Endothelial cell of umbilical vein (primary cell): ENCODE measurements at regions not wholly inside any gene's neighbourhood (a gene's known extent, or its start where the extent isn't known, plus 50 kb on each side); places are given as distances from the start of the nearest gene placed in this dataset.

Experiments used
- BruUV-seq: library from RNA; stranded (reverse); fragments of 400-500 nt; replicated peaks from 2 replicates; lab custom pipeline; 2021; lab: Mats Ljungman, UMichigan
- CTCF ChIA-PET: fragments of 300-600, 350-600 bp; sonication (Branson Sonifier 250); formaldehyde crosslinking; loops from one replicate; lab custom pipeline; 2021; ENCODE audit warnings: antibody characterized with exemption, inconsistent platforms; lab: Charles Lee
- POLR2A ChIA-PET: fragments of 300-600, 350-600 bp; sonication (Branson Sonifier 250); formaldehyde crosslinking; loops from one replicate; lab custom pipeline; 2021; ENCODE audit warnings: antibody characterized with exemption, inconsistent platforms; lab: Charles Lee
- DNase-seq: peaks from one replicate; pipeline ENCODE4 v3.0.0-alpha.2; 2011; ENCODE audit warnings: low read depth, low spot score
- FAIRE-seq: peaks from 2 replicates; lab custom pipeline; 2011; peaks lifted over from hg19 to GRCh38; lab: Jason Lieb, UNC
- H2AFZ ChIP-seq: 2 replicates; pipeline ENCODE4 v1.6.0; 2012; ENCODE audit warnings: low read depth, low read length, control low read depth, inconsistent platforms
- H3K27ac ChIP-seq: 2 replicates; pipeline ENCODE4 v1.5.1; 2011; ENCODE audit warnings: low read depth, mild to moderate bottlenecking, control low read depth, low read length, moderate library complexity; ENCODE audit not compliant: insufficient read depth
- H3K27me3 ChIP-seq, 2 experiments: 2 replicates each; pipeline versions ENCODE4 v1.6.0 to v1.6.1; 2011; ENCODE audit warnings: low read length in 2 of 2, mixed read lengths in 1 of 2; ENCODE audit not compliant: control insufficient read depth in 2 of 2, insufficient read depth in 2 of 2
- H3K36me3 ChIP-seq, 2 experiments: 2 replicates in 1 of 2; 3 replicates in 1 of 2; pipeline ENCODE4 v1.5.1; 2011; ENCODE audit warnings: low read length in 2 of 2, mild to moderate bottlenecking in 1 of 2, moderate library complexity in 1 of 2; ENCODE audit not compliant: control insufficient read depth in 2 of 2, insufficient read depth in 2 of 2; ENCODE audit errors: extremely low read depth in 1 of 2
- H3K4me1 ChIP-seq: 3 replicates; pipeline ENCODE4 v1.5.1; 2011; ENCODE audit warnings: mild to moderate bottlenecking, low read length; ENCODE audit not compliant: control insufficient read depth, insufficient read depth; ENCODE audit errors: extremely low read depth
- H3K4me2 ChIP-seq: 2 replicates; pipeline ENCODE4 v1.6.1; 2011; ENCODE audit warnings: low read length, control low read depth, mixed read lengths; ENCODE audit not compliant: insufficient read depth
- H3K4me3 ChIP-seq, 3 experiments: fragments of 200-600 bp in 1 of 3; sonication (generic), shearing (Covaris generic) in 1 of 3; replicated peaks in 1 of 3; 2 replicates each; pipeline ENCODE4 v1.5.1; 2011 to 2016; ENCODE audit warnings: control low read depth in 3 of 3, low read length in 3 of 3, mild to moderate bottlenecking in 2 of 3, inconsistent platforms in 1 of 3, low read depth in 1 of 3, moderate library complexity in 1 of 3; ENCODE audit not compliant: insufficient read depth in 1 of 3
- H3K79me2 ChIP-seq: 2 replicates; pipeline ENCODE4 v1.6.0; 2012; ENCODE audit warnings: low read length, inconsistent platforms; ENCODE audit not compliant: control insufficient read depth, insufficient read depth
- H3K9ac ChIP-seq: replicated peaks from 2 replicates; pipeline ENCODE3; 2011; ENCODE audit warnings: low read length, control low read depth; ENCODE audit not compliant: insufficient read depth; ENCODE audit errors: extremely low read depth
- H3K9me1 ChIP-seq: replicated peaks from 3 replicates; pipeline ENCODE4 v1.6.0; 2011; ENCODE audit warnings: mild to moderate bottlenecking, low read length; ENCODE audit not compliant: control insufficient read depth, insufficient read depth; ENCODE audit errors: extremely low read depth
- H3K9me3 ChIP-seq: replicated peaks from 2 replicates; pipeline ENCODE4 v1.5.1; 2012; ENCODE audit warnings: low read length, inconsistent platforms; ENCODE audit not compliant: control insufficient read depth, insufficient read depth
- H4K20me1 ChIP-seq: replicated peaks from 2 replicates; pipeline ENCODE3; 2011; ENCODE audit warnings: mild to moderate bottlenecking, low read length; ENCODE audit not compliant: control insufficient read depth, insufficient read depth; ENCODE audit errors: extremely low read depth
- CTCF ChIP-seq, 2 donors: IDR thresholded peaks; 1 replicate in 1 of 2; 2 replicates in 1 of 2; pipeline ENCODE4 v1.5.1; 2011; ENCODE audit warnings: low read length in 2 of 2, mild to moderate bottlenecking in 2 of 2, moderate library complexity in 2 of 2, control low read depth in 1 of 2, inconsistent platforms in 1 of 2, low read depth in 1 of 2; ENCODE audit not compliant: insufficient read depth in 1 of 2; ENCODE audit errors: extremely low read depth in 1 of 2
- EZH2 ChIP-seq: IDR thresholded peaks from 2 replicates; pipeline ENCODE4 v1.6.1; 2012; ENCODE audit warnings: borderline replicate concordance, low read depth, mild to moderate bottlenecking, moderate library complexity, low read length, inconsistent platforms; ENCODE audit not compliant: severe bottlenecking
- FOS ChIP-seq: IDR thresholded peaks from 2 replicates; pipeline ENCODE4 v1.6.1; 2011; ENCODE audit warnings: mild to moderate bottlenecking, low read length, moderate library complexity, borderline replicate concordance; ENCODE audit not compliant: insufficient read depth
- GATA2 ChIP-seq: IDR thresholded peaks from 2 replicates; pipeline ENCODE4 v1.7.0; 2011; ENCODE audit warnings: low read depth, mild to moderate bottlenecking, moderate library complexity, mixed read lengths, low read length; ENCODE audit not compliant: insufficient read length, insufficient read depth
- JUN ChIP-seq: IDR thresholded peaks from 2 replicates; pipeline ENCODE4 v1.6.1; 2011; ENCODE audit warnings: borderline replicate concordance, low read depth; ENCODE audit not compliant: insufficient read length, insufficient read depth
- MYC ChIP-seq: IDR thresholded peaks from one replicate; pipeline ENCODE4 v1.6.1; 2011; ENCODE audit warnings: mild to moderate bottlenecking, low read depth, low read length
- POLR2A ChIP-seq: IDR thresholded peaks from 2 replicates; pipeline ENCODE4 v1.6.1; 2012; ENCODE audit warnings: low read depth, mild to moderate bottlenecking, control low read depth, low read length
- POLR2AphosphoS5 ChIP-seq: IDR thresholded peaks from 2 replicates; pipeline ENCODE4 v1.6.1; 2012; ENCODE audit warnings: low read depth, mild to moderate bottlenecking, control low read depth, low read length, moderate library complexity; ENCODE audit not compliant: insufficient read depth
- dilution Hi-C: fragments of 300-500 bp; cut with MboI; formaldehyde crosslinking; loops from one replicate; pipeline ENCODE4 v1.15.0; 2019; ENCODE audit warnings: low sequenced_read_pairs; ENCODE audit not compliant: extremely low pct_ligation_motif_present
- intact Hi-C: fragments of 100-400 bp; cut with micrococcal nuclease; formaldehyde crosslinking; loops from one replicate; pipeline ENCODE4 v1.10.0; 2022
- TF ChIP-seq, protein P1 (sequence below): IDR thresholded peaks from 2 replicates; pipeline ENCODE4 v1.6.1; 2011; ENCODE audit not compliant: insufficient read depth, insufficient read length

- intact Hi-C loops (no loop called here), dilution Hi-C loops (no loop called here)
- H3K9ac ChIP-seq: no peak overlapping the region
- H2AFZ ChIP-seq: no peak overlapping the region
- no peak overlapping the region for H3K27ac ChIP-seq
- no TSS peak for BruUV-seq
- peaks cover 0 to 2% of the 10 kb centered on the region in 2 experiments for H3K27me3 ChIP-seq
- H3K4me3 ChIP-seq: no peak overlapping the region
- H3K4me2 ChIP-seq: no peak overlapping the region
- H3K4me1 ChIP-seq: no peaks in the 10 kb centered on the region
- no peaks in the 10 kb centered on the region for H4K20me1 ChIP-seq
- no peaks in the 10 kb centered on the region for H3K9me1 ChIP-seq
- DNase-seq (no peak), FAIRE-seq (no peak)
- no peak for TF ChIP-seq POLR2A
- TF ChIP-seq, protein P1, sequence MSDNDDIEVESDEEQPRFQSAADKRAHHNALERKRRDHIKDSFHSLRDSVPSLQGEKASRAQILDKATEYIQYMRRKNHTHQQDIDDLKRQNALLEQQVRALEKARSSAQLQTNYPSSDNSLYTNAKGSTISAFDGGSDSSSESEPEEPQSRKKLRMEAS: no peak
- no peak for TF ChIP-seq CTCF (IDR thresholded peaks at IDR 0.05; ENCODE audit: extremely low read depth in 1 of 2, insufficient read depth in 1 of 2, low read depth in 1 of 2, low read length in 2 of 2)
- TF ChIP-seq JUN: no peak
- TF ChIP-seq POLR2AphosphoS5: no peak
- no peak for TF ChIP-seq FOS
- no peak for TF ChIP-seq EZH2
- TF ChIP-seq MYC: no peak
- no peak for TF ChIP-seq GATA2
- H3K9me3 ChIP-seq: no peaks in the 10 kb centered on the region
- no peaks in the 10 kb centered on the region for H3K79me2 ChIP-seq
- CTCF ChIA-PET: interaction anchor here (1.1 to 2.4 kb wide), 5 partner anchors 24 to 379 kb away, joined by 3 to 22 read pairs (median 8); partner anchors contain the start of genes GPX8 and SNX18
- POLR2A ChIA-PET: no interaction called here
- H3K36me3 ChIP-seq: no peaks in the 10 kb centered on the region
These were observed 116.6 kb downstream of the ESM1 start for GRCh38 chr5:54868511-54869483.
